Limb (tissue), 2 donors: ENCODE measurements at regions not wholly inside any gene's neighbourhood (a gene's known extent, or its start where the extent isn't known, plus 50 kb on each side); places are given as distances from the start of the nearest gene placed in this dataset.

ENCODE experiments used
- DNase-seq, 2 donors: peaks; one replicate each; pipeline ENCODE4 v3.0.0-alpha.2; 2016; ENCODE audit errors: extremely low spot score in 2 of 2

- no peak for DNase-seq
Measured at GRCh38 chr9:113646946-113647914, 183.7 kb downstream of the RGS3 start.

GRCh38 chr9:113648048-113648447 is 184.5 kb downstream of the RGS3 start:
- DNase-seq = no peak

GRCh38 chr9:113648586-113648985 is 185.1 kb downstream of the RGS3 start:
- no peak for DNase-seq

GRCh38 chr9:113649054-113649453 is 185.5 kb downstream of the RGS3 start:
- DNase-seq = peak; percentile 61 to 80

GRCh38 chr9:113649855-113650206 is 186.3 kb downstream of the RGS3 start:
- no peak for DNase-seq

- DNase-seq = no peak
Measured at GRCh38 chr9:113650207-113651131, 186.9 kb downstream of the RGS3 start.

GRCh38 chr9:113651896-113652295 is 188.4 kb downstream of the RGS3 start:
- no peak for DNase-seq

- DNase-seq = no peak
Measured at GRCh38 chr9:113652355-113653152, 189.0 kb downstream of the RGS3 start.

- DNase-seq = no peak
Measured at GRCh38 chr9:113653746-113654604, 190.4 kb downstream of the RGS3 start.

- no peak for DNase-seq
Measured at GRCh38 chr9:113654605-113655428, 191.3 kb downstream of the RGS3 start.

- no peak for DNase-seq
Measured at GRCh38 chr9:113656771-113657670, 193.5 kb downstream of the RGS3 start.

GRCh38 chr9:113657765-113658544 is 194.4 kb downstream of the RGS3 start:
- DNase-seq = peak; percentile 77 to 91

- DNase-seq = no peak
Measured at GRCh38 chr9:113658545-113658895, 195.0 kb downstream of the RGS3 start.

GRCh38 chr9:113659039-113659438 is 195.5 kb downstream of the RGS3 start:
- no peak for DNase-seq

GRCh38 chr9:113659740-113660139 is 196.2 kb downstream of the RGS3 start:
- DNase-seq = no peak

- no peak for DNase-seq
Measured at GRCh38 chr9:113660196-113660595, 196.7 kb downstream of the RGS3 start.

- no peak for DNase-seq
Measured at GRCh38 chr9:113661074-113661473, 197.5 kb downstream of the RGS3 start.
